HepG2 (cell line): ENCODE measurements at regions not wholly inside any gene's neighbourhood (a gene's known extent, or its start where the extent isn't known, plus 50 kb on each side); places are given as distances from the start of the nearest gene placed in this dataset.

Source experiments
- ATAC-seq: fragments of 200-7000 bp; cut with Tn5 transposase; 3 replicates; pipeline ENCODE4 v1.9.1; 2020; ENCODE audit warnings: mild to moderate bottlenecking, moderate library complexity
- BruUV-seq: library from RNA; stranded (reverse); fragments of 400-500 nt; replicated peaks from 2 replicates; lab custom pipeline; 2021; lab: Mats Ljungman, UMichigan
- CTCF ChIA-PET: fragments of 300-600 bp; formaldehyde crosslinking; extraction: SDS; loops from one replicate; lab custom pipeline; 2021; ENCODE audit warnings: low total read pairs, inconsistent platforms, low intra/inter-chr PET ratio; lab: Yijun Ruan, JAX
- POLR2A ChIA-PET: fragments of 350-600 bp; sonication (Branson Sonifier 250); formaldehyde crosslinking; loops from one replicate; lab custom pipeline; 2020; ENCODE audit warnings: antibody characterized with exemption, inconsistent platforms; lab: Yijun Ruan, JAX
- DNase-seq: peaks from one replicate; pipeline ENCODE4 v3.0.0-alpha.2; 2015; ENCODE audit warnings: low spot score
- FAIRE-seq: peaks from 3 replicates; lab custom pipeline; 2011; peaks lifted over from hg19 to GRCh38; lab: Jason Lieb, UNC
- H2AFZ ChIP-seq: one replicate; pipeline ENCODE4 v1.6.1; 2011; ENCODE audit warnings: low read length, inconsistent platforms
- H3K27ac ChIP-seq: fragments of 300-600 bp; 3 replicates; pipeline ENCODE4 v1.8.0; 2011; ENCODE audit warnings: mixed run types, mild to moderate bottlenecking, mixed read lengths, low read length, inconsistent platforms; ENCODE audit not compliant: insufficient read depth; ENCODE audit errors: extremely low read length
- H3K27me3 ChIP-seq, 2 experiments: fragments of 200-600 bp in 1 of 2; 2 replicates in 1 of 2; 3 replicates in 1 of 2; pipeline versions ENCODE4 v1.6.0 to v1.8.0; 2011; ENCODE audit warnings: low read length in 2 of 2, mild to moderate bottlenecking in 2 of 2, moderate library complexity in 2 of 2, inconsistent platforms in 1 of 2; ENCODE audit not compliant: insufficient read depth in 2 of 2, control insufficient read depth in 1 of 2
- H3K36me3 ChIP-seq, 2 experiments: fragments of 200-600 bp in 1 of 2; replicated peaks in 1 of 2; 2 replicates in 1 of 2; 3 replicates in 1 of 2; pipeline versions ENCODE4 v1.5.1 to v1.8.0; 2011; ENCODE audit warnings: low read length in 2 of 2, inconsistent platforms in 1 of 2; ENCODE audit not compliant: insufficient read depth in 2 of 2, control insufficient read depth in 1 of 2
- H3K4me1 ChIP-seq: 2 replicates; pipeline ENCODE4 v1.5.1; 2012; ENCODE audit warnings: low read length, inconsistent platforms; ENCODE audit not compliant: insufficient read depth
- H3K4me2 ChIP-seq: 2 replicates; pipeline ENCODE4 v1.6.0; 2011; ENCODE audit warnings: low read depth, low read length, inconsistent platforms
- H3K4me3 ChIP-seq, 3 experiments: fragments of 200-600 bp in 1 of 3; sonication (generic), shearing (Covaris generic) in 1 of 3; replicated peaks in 1 of 3; 2 replicates each; pipeline ENCODE4 v1.5.1; 2011 to 2016; ENCODE audit warnings: low read length in 3 of 3, inconsistent platforms in 2 of 3, low read depth in 2 of 3, mild to moderate bottlenecking in 2 of 3, control low read depth in 1 of 3, mixed read lengths in 1 of 3; ENCODE audit not compliant: insufficient read depth in 1 of 3
- H3K79me2 ChIP-seq: one replicate; pipeline ENCODE4 v1.6.1; 2011; ENCODE audit warnings: low read length, inconsistent platforms; ENCODE audit not compliant: insufficient read depth
- H3K9ac ChIP-seq: 2 replicates; pipeline ENCODE4 v1.6.0; 2011; ENCODE audit warnings: mild to moderate bottlenecking, low read depth, low read length, inconsistent platforms; ENCODE audit not compliant: insufficient read depth
- H3K9me3 ChIP-seq: 2 replicates; pipeline ENCODE4 v1.5.1; 2012; ENCODE audit warnings: mild to moderate bottlenecking, low read length
- H4K20me1 ChIP-seq: 2 replicates; pipeline ENCODE4 v1.6.0; 2011; ENCODE audit warnings: inconsistent platforms, mild to moderate bottlenecking, low read length, moderate library complexity; ENCODE audit not compliant: insufficient read depth
- SP4 ChIP-seq: sonication (generic); formaldehyde crosslinking; IDR thresholded peaks from 2 replicates; pipeline ENCODE4 v1.8.1; 2023; ENCODE audit warnings: mild to moderate bottlenecking, missing genetic modification reagents
- ZNF816 ChIP-seq: sonication (generic); formaldehyde crosslinking; IDR thresholded peaks from 2 replicates; pipeline ENCODE4 v1.8.0; 2022; ENCODE audit warnings: missing genetic modification reagents, mild to moderate bottlenecking, borderline replicate concordance
- WGBS: methylation state at CpG from one replicate; pipeline ENCODE4 v1.1.6; 2017; ENCODE audit warnings: low lambda C conversion rate; 5-methylcytosine and 5-hydroxymethylcytosine counted together
- in situ Hi-C: cut with HindIII; loops from 2 replicates; pipeline ENCODE4 v1.10.0; 2017; ENCODE audit warnings: low pct_unique_long_range_greater_than_20kb; ENCODE audit not compliant: extremely low pct_ligation_motif_present
- intact Hi-C: fragments of 100-400 bp; cut with micrococcal nuclease; formaldehyde crosslinking; loops from one replicate; pipeline ENCODE4 v1.10.0; 2022; ENCODE audit not compliant: unreplicated experiment
- TF ChIP-seq, protein P1 (sequence below): sonication (generic); formaldehyde crosslinking; IDR thresholded peaks from one replicate; pipeline ENCODE4 v1.5.1; 2020; ENCODE audit warnings: mild to moderate bottlenecking, missing genetic modification reagents; ENCODE audit errors: not compliant biosample characterization
- TF ChIP-seq, protein P2 (sequence below): sonication (generic); formaldehyde crosslinking; IDR thresholded peaks from 2 replicates; pipeline ENCODE4 v1.4.0; 2020; ENCODE audit warnings: missing genetic modification reagents

GRCh38 chr2:239485622-239486021 lies 84.8 kb upstream of the HDAC4 start:
- Histone ChIP-seq H3K27me3 (peaks cover 8 to 72% of the 10 kb centered on the region in 2 experiments; a peak in 4 of 5 replicates), H3K36me3 (no peaks in the 10 kb centered on the region), H2AFZ (no peak overlapping the region), H3K4me3 (no peak overlapping the region), H4K20me1 (no peaks in the 10 kb centered on the region), H3K4me1 (no peaks in the 10 kb centered on the region), H3K9ac (no peak overlapping the region), H3K4me2 (no peak overlapping the region), H3K79me2 (no peaks in the 10 kb centered on the region), H3K9me3 (no peaks in the 10 kb centered on the region), H3K27ac (no peak overlapping the region)
- ATAC-seq, result no peak
- intact Hi-C loops, result no loop called here
- DNase-seq, result no peak
- FAIRE-seq, result no peak
- CTCF ChIA-PET, result no interaction called here
- in situ Hi-C loops, result no loop called here
- POLR2A ChIA-PET, result no interaction called here
- TF ChIP-seq ZNF816 (CRISPR knock-in tag) (no peak), SP4 (CRISPR knock-in tag) (no peak)
- no TSS peak for BruUV-seq
- WGBS, result 4% methylated on average over 1 of the region's 3 CpGs

DNA sequence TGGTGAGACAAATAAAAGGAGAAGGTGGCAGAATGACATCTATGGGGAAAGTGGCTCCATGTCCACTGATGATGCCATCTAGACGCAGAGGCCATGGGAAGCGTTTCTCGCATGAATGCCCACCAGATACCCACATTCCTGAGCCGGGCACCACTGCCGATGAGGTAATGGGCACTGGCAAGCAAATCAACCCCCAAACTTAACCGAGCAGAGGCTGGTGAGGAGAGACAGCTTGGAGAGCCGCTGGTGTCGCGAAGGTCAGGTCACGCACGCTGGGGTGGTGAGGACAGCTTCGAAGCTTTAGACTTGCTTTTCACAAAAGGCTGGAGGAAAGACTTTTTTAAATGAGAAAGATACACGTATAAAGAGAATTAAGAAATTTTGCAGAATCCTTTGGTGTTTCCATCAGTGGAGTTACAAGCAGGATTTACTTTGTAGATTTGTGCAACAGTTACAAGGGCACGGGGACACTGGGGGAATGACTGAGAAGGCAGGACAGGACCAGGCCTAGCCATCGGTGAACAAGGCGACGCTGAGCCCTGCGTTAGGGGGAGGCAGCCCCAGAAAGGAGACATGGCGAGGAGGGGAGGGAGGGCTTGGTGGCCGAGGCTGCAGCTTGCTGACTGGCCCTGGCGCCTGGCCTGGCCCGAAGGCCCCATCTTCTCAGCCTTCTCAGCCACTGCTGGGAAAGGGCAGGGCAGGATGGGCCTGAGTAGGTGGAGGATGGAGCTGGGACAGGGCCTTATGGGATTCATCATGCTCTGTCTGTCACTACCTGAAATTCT lies 83.9 kb upstream of the HDAC4 start:
- Histone ChIP-seq H3K4me1 (no peaks in the 10 kb centered on the region), H3K9me3 (no peaks in the 10 kb centered on the region), H3K27ac (no peak overlapping the region), H3K4me2 (no peak overlapping the region), H3K36me3 (no peaks in the 10 kb centered on the region), H3K9ac (no peak overlapping the region), H4K20me1 (no peaks in the 10 kb centered on the region), H2AFZ (no peak overlapping the region), H3K27me3 (peaks cover 6 to 76% of the 10 kb centered on the region in 2 experiments; a peak in 4 of 5 replicates), H3K79me2 (no peaks in the 10 kb centered on the region), H3K4me3 (no peak overlapping the region)
- ATAC-seq (no peak), DNase-seq (no peak), FAIRE-seq (no peak)
- 62% methylated on average over 22 of the region's 22 CpGs for WGBS
- ChIA-PET POLR2A (no interaction called here), CTCF (no interaction called here)
- no TSS peak for BruUV-seq
- in situ Hi-C loops, result no loop called here
- intact Hi-C loops, result no loop called here
- TF ChIP-seq, protein P1, sequence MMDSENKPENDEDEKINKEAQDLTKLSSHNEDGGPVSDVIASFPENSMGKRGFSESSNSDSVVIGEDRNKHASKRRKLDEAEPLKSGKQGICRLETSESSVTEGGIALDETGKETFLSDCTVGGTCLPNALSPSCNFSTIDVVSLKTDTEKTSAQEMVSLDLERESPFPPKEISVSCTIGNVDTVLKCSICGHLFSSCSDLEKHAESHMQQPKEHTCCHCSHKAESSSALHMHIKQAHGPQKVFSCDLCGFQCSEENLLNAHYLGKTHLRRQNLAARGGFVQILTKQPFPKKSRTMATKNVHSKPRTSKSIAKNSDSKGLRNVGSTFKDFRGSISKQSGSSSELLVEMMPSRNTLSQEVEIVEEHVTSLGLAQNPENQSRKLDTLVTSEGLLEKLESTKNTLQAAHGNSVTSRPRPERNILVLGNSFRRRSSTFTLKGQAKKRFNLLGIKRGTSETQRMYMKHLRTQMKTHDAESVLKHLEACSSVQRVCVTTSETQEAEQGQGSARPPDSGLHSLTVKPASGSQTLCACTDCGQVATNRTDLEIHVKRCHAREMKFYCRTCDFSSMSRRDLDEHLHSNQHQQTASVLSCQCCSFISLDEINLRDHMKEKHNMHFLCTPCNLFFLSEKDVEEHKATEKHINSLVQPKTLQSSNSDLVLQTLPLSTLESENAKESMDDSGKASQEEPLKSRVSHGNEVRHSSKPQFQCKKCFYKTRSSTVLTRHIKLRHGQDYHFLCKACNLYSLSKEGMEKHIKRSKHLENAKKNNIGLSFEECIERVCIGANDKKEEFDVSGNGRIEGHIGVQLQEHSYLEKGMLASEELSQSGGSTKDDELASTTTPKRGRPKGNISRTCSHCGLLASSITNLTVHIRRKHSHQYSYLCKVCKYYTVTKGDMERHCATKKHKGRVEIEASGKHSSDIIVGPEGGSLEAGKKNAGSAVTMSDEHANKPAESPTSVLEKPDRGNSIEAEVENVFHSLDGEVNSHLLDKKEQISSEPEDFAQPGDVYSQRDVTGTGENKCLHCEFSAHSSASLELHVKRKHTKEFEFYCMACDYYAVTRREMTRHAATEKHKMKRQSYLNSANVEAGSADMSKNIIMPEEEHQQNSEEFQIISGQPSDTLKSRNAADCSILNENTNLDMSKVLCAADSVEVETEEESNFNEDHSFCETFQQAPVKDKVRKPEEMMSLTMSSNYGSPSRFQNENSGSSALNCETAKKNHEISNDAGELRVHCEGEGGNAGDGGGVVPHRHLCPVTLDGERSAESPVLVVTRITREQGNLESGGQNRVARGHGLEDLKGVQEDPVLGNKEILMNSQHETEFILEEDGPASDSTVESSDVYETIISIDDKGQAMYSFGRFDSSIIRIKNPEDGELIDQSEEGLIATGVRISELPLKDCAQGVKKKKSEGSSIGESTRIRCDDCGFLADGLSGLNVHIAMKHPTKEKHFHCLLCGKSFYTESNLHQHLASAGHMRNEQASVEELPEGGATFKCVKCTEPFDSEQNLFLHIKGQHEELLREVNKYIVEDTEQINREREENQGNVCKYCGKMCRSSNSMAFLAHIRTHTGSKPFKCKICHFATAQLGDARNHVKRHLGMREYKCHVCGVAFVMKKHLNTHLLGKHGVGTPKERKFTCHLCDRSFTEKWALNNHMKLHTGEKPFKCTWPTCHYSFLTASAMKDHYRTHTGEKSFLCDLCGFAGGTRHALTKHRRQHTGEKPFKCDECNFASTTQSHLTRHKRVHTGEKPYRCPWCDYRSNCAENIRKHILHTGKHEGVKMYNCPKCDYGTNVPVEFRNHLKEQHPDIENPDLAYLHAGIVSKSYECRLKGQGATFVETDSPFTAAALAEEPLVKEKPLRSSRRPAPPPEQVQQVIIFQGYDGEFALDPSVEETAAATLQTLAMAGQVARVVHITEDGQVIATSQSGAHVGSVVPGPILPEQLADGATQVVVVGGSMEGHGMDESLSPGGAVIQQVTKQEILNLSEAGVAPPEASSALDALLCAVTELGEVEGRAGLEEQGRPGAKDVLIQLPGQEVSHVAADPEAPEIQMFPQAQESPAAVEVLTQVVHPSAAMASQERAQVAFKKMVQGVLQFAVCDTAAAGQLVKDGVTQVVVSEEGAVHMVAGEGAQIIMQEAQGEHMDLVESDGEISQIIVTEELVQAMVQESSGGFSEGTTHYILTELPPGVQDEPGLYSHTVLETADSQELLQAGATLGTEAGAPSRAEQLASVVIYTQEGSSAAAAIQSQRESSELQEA, result no peak
- TF ChIP-seq, protein P2, sequence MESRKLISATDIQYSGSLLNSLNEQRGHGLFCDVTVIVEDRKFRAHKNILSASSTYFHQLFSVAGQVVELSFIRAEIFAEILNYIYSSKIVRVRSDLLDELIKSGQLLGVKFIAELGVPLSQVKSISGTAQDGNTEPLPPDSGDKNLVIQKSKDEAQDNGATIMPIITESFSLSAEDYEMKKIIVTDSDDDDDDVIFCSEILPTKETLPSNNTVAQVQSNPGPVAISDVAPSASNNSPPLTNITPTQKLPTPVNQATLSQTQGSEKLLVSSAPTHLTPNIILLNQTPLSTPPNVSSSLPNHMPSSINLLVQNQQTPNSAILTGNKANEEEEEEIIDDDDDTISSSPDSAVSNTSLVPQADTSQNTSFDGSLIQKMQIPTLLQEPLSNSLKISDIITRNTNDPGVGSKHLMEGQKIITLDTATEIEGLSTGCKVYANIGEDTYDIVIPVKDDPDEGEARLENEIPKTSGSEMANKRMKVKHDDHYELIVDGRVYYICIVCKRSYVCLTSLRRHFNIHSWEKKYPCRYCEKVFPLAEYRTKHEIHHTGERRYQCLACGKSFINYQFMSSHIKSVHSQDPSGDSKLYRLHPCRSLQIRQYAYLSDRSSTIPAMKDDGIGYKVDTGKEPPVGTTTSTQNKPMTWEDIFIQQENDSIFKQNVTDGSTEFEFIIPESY, result no peak
